ENCODE measurements at regions not wholly inside any gene's neighbourhood (a gene's known extent, or its start where the extent isn't known, plus 50 kb on each side); places are given as distances from the start of the nearest gene placed in this dataset.

DNA sequence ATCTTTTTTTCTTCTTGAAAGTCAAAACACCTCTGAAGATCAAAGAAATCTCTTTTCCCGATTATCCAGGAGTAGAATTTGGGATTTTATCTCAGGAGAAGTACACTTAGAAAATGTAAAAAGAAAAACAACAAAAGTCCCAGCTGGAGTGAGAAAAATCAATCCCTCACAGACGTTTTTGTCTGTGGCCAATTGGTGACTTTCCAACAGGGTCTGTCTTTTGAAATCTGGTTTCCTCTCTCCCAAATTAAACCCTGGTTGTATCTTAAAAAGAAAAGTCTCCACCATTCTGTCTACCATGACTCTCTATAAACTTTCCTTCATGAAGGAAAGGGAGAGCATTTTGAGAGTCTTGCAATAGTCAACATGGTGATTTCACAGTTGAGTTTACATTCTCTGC, 88.1 kb downstream of the DACT1 start:
- H3K4me1 Mint-ChIP-seq: no peaks in the 10 kb centered on the region
- no peak overlapping the region for H3K4me3 Mint-ChIP-seq
- ChIA-PET POLR2A (no interaction called here), CTCF (no interaction called here)
- no peaks in the 10 kb centered on the region for H3K9me3 Mint-ChIP-seq
- DNase-seq (ENCODE audit: low spot score) (no peak), ATAC-seq (no peak)
- no peak overlapping the region for H3K27ac Mint-ChIP-seq
- no peaks in the 10 kb centered on the region; the same call in 1 of the 2 replicates for H3K27me3 Mint-ChIP-seq (ENCODE audit: low read depth)
- no peaks in the 10 kb centered on the region for H3K36me3 Mint-ChIP-seq
- TF ChIP-seq ELF4 (CRISPR knock-in tag; IDR thresholded peaks at IDR 0.05; ENCODE audit: low read depth) (no peak), TEAD4 (CRISPR knock-in tag; IDR thresholded peaks at IDR 0.05) (no peak), NR2C2 (CRISPR knock-in tag; IDR thresholded peaks at IDR 0.05) (no peak), ZBTB21 (CRISPR knock-in tag; IDR thresholded peaks at IDR 0.05; ENCODE audit: borderline replicate concordance) (no peak), GRHL2 (CRISPR knock-in tag; IDR thresholded peaks at IDR 0.05; ENCODE audit: insufficient replicate concordance, severe bottlenecking) (no peak), IRF2 (CRISPR knock-in tag; IDR thresholded peaks at IDR 0.05; ENCODE audit: borderline replicate concordance, low read depth) (no peak), SMAD3 (CRISPR knock-in tag; IDR thresholded peaks at IDR 0.05; ENCODE audit: borderline replicate concordance) (no peak), NFE2L1 (CRISPR knock-in tag; IDR thresholded peaks at IDR 0.05) (no peak), ZNF263 (CRISPR knock-in tag; IDR thresholded peaks at IDR 0.05; ENCODE audit: low read depth) (no peak), GABPB1 (CRISPR knock-in tag; IDR thresholded peaks at IDR 0.05) (no peak), ZNF671 (CRISPR knock-in tag; IDR thresholded peaks at IDR 0.05) (no peak), OVOL2 (CRISPR knock-in tag; IDR thresholded peaks at IDR 0.05; ENCODE audit: borderline replicate concordance) (no peak), TCF7 (CRISPR knock-in tag; IDR thresholded peaks at IDR 0.05; ENCODE audit: low read depth) (no peak)
- TF ChIP-seq, protein P1, sequence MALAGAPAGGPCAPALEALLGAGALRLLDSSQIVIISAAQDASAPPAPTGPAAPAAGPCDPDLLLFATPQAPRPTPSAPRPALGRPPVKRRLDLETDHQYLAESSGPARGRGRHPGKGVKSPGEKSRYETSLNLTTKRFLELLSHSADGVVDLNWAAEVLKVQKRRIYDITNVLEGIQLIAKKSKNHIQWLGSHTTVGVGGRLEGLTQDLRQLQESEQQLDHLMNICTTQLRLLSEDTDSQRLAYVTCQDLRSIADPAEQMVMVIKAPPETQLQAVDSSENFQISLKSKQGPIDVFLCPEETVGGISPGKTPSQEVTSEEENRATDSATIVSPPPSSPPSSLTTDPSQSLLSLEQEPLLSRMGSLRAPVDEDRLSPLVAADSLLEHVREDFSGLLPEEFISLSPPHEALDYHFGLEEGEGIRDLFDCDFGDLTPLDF (CRISPR knock-in tag; IDR thresholded peaks at IDR 0.05): no peak
- TF ChIP-seq, protein P2, sequence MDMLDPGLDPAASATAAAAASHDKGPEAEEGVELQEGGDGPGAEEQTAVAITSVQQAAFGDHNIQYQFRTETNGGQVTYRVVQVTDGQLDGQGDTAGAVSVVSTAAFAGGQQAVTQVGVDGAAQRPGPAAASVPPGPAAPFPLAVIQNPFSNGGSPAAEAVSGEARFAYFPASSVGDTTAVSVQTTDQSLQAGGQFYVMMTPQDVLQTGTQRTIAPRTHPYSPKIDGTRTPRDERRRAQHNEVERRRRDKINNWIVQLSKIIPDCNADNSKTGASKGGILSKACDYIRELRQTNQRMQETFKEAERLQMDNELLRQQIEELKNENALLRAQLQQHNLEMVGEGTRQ (CRISPR knock-in tag; IDR thresholded peaks at IDR 0.05): no peak
- TF ChIP-seq, protein P3, sequence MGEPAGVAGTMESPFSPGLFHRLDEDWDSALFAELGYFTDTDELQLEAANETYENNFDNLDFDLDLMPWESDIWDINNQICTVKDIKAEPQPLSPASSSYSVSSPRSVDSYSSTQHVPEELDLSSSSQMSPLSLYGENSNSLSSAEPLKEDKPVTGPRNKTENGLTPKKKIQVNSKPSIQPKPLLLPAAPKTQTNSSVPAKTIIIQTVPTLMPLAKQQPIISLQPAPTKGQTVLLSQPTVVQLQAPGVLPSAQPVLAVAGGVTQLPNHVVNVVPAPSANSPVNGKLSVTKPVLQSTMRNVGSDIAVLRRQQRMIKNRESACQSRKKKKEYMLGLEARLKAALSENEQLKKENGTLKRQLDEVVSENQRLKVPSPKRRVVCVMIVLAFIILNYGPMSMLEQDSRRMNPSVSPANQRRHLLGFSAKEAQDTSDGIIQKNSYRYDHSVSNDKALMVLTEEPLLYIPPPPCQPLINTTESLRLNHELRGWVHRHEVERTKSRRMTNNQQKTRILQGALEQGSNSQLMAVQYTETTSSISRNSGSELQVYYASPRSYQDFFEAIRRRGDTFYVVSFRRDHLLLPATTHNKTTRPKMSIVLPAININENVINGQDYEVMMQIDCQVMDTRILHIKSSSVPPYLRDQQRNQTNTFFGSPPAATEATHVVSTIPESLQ (CRISPR knock-in tag; IDR thresholded peaks at IDR 0.05): no peak
- TF ChIP-seq, protein P4, sequence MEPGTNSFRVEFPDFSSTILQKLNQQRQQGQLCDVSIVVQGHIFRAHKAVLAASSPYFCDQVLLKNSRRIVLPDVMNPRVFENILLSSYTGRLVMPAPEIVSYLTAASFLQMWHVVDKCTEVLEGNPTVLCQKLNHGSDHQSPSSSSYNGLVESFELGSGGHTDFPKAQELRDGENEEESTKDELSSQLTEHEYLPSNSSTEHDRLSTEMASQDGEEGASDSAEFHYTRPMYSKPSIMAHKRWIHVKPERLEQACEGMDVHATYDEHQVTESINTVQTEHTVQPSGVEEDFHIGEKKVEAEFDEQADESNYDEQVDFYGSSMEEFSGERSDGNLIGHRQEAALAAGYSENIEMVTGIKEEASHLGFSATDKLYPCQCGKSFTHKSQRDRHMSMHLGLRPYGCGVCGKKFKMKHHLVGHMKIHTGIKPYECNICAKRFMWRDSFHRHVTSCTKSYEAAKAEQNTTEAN (CRISPR knock-in tag; IDR thresholded peaks at IDR 0.05): no peak

DNA sequence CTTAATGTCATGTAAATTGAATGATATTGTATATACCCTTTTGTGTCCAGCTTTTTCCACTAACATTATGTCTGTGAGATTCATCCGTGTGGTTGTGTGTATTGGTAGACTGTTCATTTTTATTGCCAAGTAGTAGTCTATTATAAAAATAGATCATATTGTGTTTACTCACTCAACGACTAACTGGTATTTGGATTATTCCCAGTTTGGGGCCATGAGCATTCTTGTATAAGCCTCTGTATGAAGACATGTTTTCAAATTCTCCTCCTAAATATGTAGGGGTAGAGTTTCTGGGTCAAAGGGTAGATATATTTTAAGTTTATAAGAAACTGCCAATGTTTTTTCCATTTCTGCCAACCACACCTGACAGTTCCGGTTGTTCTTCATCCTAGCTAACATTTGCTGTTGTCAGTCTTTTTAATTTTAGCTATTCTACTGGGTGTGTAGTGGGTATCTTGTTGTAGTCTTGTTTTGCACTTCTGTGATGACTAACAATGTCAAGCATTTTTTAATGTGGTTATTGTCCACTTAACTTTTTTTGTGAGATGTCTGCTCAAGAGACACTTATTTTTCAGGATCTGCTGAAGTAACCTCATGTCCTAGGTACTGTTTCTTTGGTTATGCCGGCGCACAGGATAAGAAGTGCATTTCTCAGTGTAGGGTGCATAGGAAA, 93.2 kb downstream of the DACT1 start:
- POLR2A ChIA-PET: no interaction called here
- no peaks in the 10 kb centered on the region for H3K4me1 Mint-ChIP-seq
- ATAC-seq (no peak), DNase-seq (ENCODE audit: low spot score) (no peak)
- H3K4me3 Mint-ChIP-seq: no peak overlapping the region
- CTCF ChIA-PET: no interaction called here
- H3K9me3 Mint-ChIP-seq: no peaks in the 10 kb centered on the region
- H3K27ac Mint-ChIP-seq: no peak overlapping the region
- H3K27me3 Mint-ChIP-seq (ENCODE audit: low read depth): no peaks in the 10 kb centered on the region
- no peaks in the 10 kb centered on the region for H3K36me3 Mint-ChIP-seq
- TF ChIP-seq, protein P5, sequence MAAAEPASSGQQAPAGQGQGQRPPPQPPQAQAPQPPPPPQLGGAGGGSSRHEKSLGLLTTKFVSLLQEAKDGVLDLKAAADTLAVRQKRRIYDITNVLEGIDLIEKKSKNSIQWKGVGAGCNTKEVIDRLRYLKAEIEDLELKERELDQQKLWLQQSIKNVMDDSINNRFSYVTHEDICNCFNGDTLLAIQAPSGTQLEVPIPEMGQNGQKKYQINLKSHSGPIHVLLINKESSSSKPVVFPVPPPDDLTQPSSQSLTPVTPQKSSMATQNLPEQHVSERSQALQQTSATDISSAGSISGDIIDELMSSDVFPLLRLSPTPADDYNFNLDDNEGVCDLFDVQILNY (CRISPR knock-in tag; IDR thresholded peaks at IDR 0.05): no peak
